Amygdala (tissue), 56 donors: ENCODE measurements at regions not wholly inside any gene's neighbourhood (a gene's known extent, or its start where the extent isn't known, plus 50 kb on each side); places are given as distances from the start of the nearest gene placed in this dataset.
"Not testable (repeated sequence)": the region's sequence is repeated elsewhere in the genome, so short reads cannot be mapped to it uniquely, and the experiment has no call there.

Source experiments
- DNase-seq, 56 donors: peaks; one replicate each; lab custom pipeline; 2025; lab: John Stamatoyannopoulos, UW

DNA sequence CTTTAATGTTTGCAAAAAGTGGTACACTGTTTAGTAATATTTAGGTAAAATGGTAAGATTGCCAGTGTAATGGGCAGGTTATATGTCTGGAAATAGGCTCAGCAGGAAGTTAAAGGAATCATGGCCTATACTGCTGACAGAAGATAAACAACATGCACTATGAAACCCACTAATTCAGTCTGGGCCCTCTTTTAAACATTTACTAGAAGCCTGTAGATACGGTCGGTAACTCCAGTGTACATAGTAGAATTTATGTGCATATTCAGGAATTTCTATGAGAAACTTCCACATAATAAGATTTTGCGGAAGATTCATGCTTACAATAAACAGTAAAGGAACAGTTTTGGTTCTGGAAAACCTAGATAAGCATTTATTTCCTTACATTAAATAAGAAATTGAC is 1896.9 kb downstream of the KHDRBS2 start:
- DNase-seq: not testable (repeated sequence)

- not testable (repeated sequence) for DNase-seq
These were observed 1901.4 kb downstream of the KHDRBS2 start for GRCh38 chr6:60384614-60385013.

GRCh38 chr6:60382771-60383170 is 1903.3 kb downstream of the KHDRBS2 start:
- DNase-seq: not testable (repeated sequence)

- DNase-seq: not testable (repeated sequence)
These were observed 1911.9 kb downstream of the KHDRBS2 start for GRCh38 chr6:60374078-60374477.

- DNase-seq: not testable (repeated sequence)
These were observed 1918.2 kb downstream of the KHDRBS2 start for GRCh38 chr6:60367800-60368199.

GRCh38 chr6:60365901-60366300 is 1920.1 kb downstream of the KHDRBS2 start:
- not testable (repeated sequence) for DNase-seq

DNA sequence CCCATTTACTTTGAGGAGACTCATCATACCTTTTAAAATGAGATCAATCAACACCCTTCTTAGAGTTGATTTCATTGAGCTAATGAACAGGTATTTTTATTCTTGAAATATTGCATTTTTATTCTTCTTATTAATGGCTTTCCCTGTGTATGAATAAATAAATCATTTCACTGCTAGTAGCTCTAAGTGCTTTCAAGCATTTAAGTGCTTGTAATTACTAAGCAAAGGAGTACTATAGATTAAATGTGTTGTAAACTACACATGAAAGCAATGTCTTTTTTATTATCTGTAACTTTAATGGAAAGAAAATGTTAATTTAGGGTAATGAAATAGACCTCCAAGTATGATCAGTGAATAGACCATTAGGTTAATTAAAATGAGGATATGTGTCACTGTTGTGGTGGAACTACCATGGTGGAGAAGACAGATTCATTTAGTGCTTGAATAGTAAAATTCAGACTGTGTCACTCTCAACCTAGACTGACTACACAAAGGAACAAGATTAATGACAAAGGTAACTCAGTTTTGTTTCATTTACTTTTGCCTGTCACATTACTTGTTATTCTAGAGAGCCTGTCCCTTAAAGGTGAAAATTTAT is 1943.5 kb downstream of the KHDRBS2 start:
- not testable (repeated sequence) for DNase-seq

- DNase-seq: not testable (repeated sequence)
These were observed 1947.5 kb downstream of the KHDRBS2 start for GRCh38 chr6:60338328-60339071.

- not testable (repeated sequence) for DNase-seq
These were observed 1950.9 kb downstream of the KHDRBS2 start for GRCh38 chr6:60335124-60335523.

GRCh38 chr6:60333708-60334107 is 1952.3 kb downstream of the KHDRBS2 start:
- not testable (repeated sequence) for DNase-seq

GRCh38 chr6:60308939-60309338 is 1977.1 kb downstream of the KHDRBS2 start:
- DNase-seq: not testable (repeated sequence)
